Esophagus muscularis mucosa (tissue), 4 donors: ENCODE measurements at regions not wholly inside any gene's neighbourhood (a gene's known extent, or its start where the extent isn't known, plus 50 kb on each side); places are given as distances from the start of the nearest gene placed in this dataset.

Source experiments
- DNase-seq: peaks from one replicate; pipeline ENCODE4 v3.0.0-alpha.2; 2017; ENCODE audit errors: extremely low spot score
- H3K27ac ChIP-seq, 4 donors: fragments of 200-600 bp; sonication (generic); replicated peaks in 1 of 4; 1 replicate in 3 of 4; 2 replicates in 1 of 4; pipeline ENCODE4 v1.5.1; 2016 to 2019; ENCODE audit warnings: mild to moderate bottlenecking in 1 of 4
- H3K27me3 ChIP-seq, 4 donors: fragments of 200-600 bp; sonication (generic); one replicate each; pipeline versions ENCODE4 v1.5.1 to v1.6.0; 2016 to 2019
- H3K36me3 ChIP-seq, 4 donors: fragments of 200-600 bp; sonication (generic); one replicate each; pipeline ENCODE4 v1.5.1; 2016 to 2019
- H3K4me1 ChIP-seq, 4 donors: fragments of 200-600 bp; sonication (generic); one replicate each; pipeline ENCODE4 v1.5.1; 2016 to 2019
- H3K4me3 ChIP-seq, 4 donors: fragments of 200-600 bp; sonication (generic); 1 replicate in 2 of 4; 2 replicates in 2 of 4; pipeline ENCODE4 v1.5.1; 2016 to 2019; ENCODE audit warnings: mild to moderate bottlenecking in 4 of 4, moderate library complexity in 1 of 4
- H3K9me3 ChIP-seq, 4 donors: fragments of 200-600 bp; sonication (generic); 1 replicate in 3 of 4; 2 replicates in 1 of 4; pipeline ENCODE4 v1.5.1; 2016 to 2019
- EP300 ChIP-seq: sonication (generic); formaldehyde crosslinking; IDR thresholded peaks from one replicate; pipeline ENCODE4 v1.6.1; 2017; ENCODE audit warnings: antibody characterized with exemption
- POLR2A ChIP-seq: fragments of 450-650 bp; IDR thresholded peaks from one replicate; pipeline ENCODE4 v1.6.1; 2017; ENCODE audit warnings: antibody characterized with exemption, moderate library complexity, mild to moderate bottlenecking, low read depth
- POLR2AphosphoS5 ChIP-seq, 2 donors: sonication (generic); formaldehyde crosslinking; IDR thresholded peaks; one replicate each; pipeline ENCODE4 v1.6.1; 2017; ENCODE audit warnings: antibody characterized with exemption in 2 of 2
- WGBS: methylation state at CpG from one replicate; pipeline ENCODE4 v1.1.5; 2018; 5-methylcytosine and 5-hydroxymethylcytosine counted together
- intact Hi-C: fragments of 100-400 bp; cut with DNase I; formaldehyde crosslinking; loops from one replicate; pipeline ENCODE4 v1.15.1; 2023
- TF ChIP-seq, protein P1 (sequence below), 3 experiments: fragments of 200-600 bp in 2 of 3; fragments of 450-650 bp in 1 of 3; sonication (generic) in 2 of 3; IDR thresholded peaks; one replicate each; pipeline ENCODE4 v1.5.1; 2017 to 2019; ENCODE audit warnings: antibody characterized with exemption in 3 of 3, mild to moderate bottlenecking in 2 of 3, moderate library complexity in 1 of 3

DNA sequence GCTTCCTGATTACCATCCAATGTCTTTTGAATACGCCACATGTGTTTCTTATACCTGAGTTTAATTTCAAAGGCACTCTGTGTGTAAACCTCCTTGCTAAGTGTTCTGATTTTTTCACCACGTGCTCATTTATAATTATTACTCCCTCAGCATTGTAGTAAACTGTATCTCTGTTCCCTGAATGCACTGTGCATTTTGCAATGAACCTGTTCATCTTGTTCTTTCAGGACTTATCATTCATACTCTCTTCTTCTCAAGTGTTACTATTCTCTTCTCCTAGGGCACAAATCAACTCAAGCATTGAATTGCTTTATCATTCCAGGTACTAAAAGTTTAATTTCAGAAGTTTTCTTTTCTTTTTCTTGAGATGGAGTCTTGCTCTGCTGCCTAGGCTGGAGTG lies 383.4 kb upstream of the TRIB2 start:
- Histone ChIP-seq H3K27ac (no peak overlapping the region), H3K36me3 (no peaks in the 10 kb centered on the region), H3K9me3 (no peaks in the 10 kb centered on the region), H3K27me3 (no peaks in the 10 kb centered on the region), H3K4me3 (no peak overlapping the region), H3K4me1 (no peaks in the 10 kb centered on the region)
- 80% methylated on average over 2 of the region's 2 CpGs for WGBS
- no peak for DNase-seq
- TF ChIP-seq EP300 (no peak), POLR2AphosphoS5 (IDR thresholded peaks at IDR 0.05) (no peak), POLR2A (no peak)
- TF ChIP-seq, protein P1, sequence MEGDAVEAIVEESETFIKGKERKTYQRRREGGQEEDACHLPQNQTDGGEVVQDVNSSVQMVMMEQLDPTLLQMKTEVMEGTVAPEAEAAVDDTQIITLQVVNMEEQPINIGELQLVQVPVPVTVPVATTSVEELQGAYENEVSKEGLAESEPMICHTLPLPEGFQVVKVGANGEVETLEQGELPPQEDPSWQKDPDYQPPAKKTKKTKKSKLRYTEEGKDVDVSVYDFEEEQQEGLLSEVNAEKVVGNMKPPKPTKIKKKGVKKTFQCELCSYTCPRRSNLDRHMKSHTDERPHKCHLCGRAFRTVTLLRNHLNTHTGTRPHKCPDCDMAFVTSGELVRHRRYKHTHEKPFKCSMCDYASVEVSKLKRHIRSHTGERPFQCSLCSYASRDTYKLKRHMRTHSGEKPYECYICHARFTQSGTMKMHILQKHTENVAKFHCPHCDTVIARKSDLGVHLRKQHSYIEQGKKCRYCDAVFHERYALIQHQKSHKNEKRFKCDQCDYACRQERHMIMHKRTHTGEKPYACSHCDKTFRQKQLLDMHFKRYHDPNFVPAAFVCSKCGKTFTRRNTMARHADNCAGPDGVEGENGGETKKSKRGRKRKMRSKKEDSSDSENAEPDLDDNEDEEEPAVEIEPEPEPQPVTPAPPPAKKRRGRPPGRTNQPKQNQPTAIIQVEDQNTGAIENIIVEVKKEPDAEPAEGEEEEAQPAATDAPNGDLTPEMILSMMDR (IDR thresholded peaks at IDR 0.05): no peak
- intact Hi-C loops: no loop called here

DNA sequence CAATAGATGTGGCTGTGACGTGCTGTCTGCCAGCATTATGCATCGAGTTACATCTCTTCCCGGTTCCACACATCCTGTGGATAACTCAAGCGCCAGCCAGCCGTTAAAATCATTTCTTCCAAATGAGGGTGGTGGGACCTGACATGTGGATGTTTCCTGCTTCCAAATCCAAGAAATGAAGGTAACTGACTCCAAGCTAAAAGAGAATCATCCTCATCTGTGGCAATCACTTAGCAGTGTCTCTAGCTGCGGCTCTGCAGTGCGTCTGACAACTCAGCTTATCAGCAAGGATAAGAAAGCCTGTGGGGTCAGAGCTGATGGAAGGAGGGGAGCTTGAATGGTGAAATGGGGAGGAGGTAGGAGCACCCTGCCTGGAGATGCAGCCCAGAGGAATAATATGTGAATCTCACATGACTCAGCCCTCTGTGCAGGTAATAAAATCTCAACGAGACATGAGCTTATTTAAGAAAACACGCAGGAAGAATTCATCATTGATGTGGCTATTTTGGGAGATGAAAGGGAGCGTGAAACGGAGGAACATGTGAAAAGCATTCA lies 382.2 kb upstream of the TRIB2 start:
- H3K27ac ChIP-seq: no peak overlapping the region
- H3K9me3 ChIP-seq: no peaks in the 10 kb centered on the region
- no peak overlapping the region for H3K4me3 ChIP-seq
- H3K4me1 ChIP-seq: no peaks in the 10 kb centered on the region
- intact Hi-C loops: no loop called here
- no peaks in the 10 kb centered on the region for H3K27me3 ChIP-seq
- TF ChIP-seq, protein P1 (IDR thresholded peaks at IDR 0.05): no peak
- TF ChIP-seq POLR2A (no peak), POLR2AphosphoS5 (IDR thresholded peaks at IDR 0.05) (no peak), EP300 (no peak)
- H3K36me3 ChIP-seq: no peaks in the 10 kb centered on the region
- WGBS: 62% methylated on average over 11 of the region's 11 CpGs
- DNase-seq: no peak

DNA sequence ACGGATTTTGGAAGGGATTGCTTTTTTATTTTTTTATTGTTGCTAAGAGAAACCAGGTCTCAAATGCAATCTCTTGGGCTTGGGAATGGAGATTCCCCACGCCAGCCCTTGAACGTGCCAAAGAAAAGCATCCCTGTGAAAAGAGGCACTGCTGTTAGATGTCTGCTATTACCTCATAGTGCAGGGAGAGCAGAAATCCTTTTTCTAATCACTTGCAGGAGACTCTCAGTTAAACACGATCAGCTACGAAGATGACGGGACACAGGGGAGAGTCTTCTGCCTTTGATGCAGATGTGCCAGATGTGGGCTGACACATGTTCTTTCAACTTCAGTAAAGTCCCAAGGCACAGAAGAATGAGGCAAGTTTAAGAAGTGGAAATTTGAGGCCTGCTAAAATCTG lies 381.6 kb upstream of the TRIB2 start:
- H3K36me3 ChIP-seq: no peaks in the 10 kb centered on the region
- TF ChIP-seq EP300: no peak
- TF ChIP-seq, protein P1 (IDR thresholded peaks at IDR 0.05): no peak
- no peak for TF ChIP-seq POLR2AphosphoS5 (IDR thresholded peaks at IDR 0.05)
- no peak for TF ChIP-seq POLR2A
- no peak for DNase-seq
- H3K4me3 ChIP-seq: no peak overlapping the region
- H3K4me1 ChIP-seq: no peaks in the 10 kb centered on the region
- no peaks in the 10 kb centered on the region for H3K9me3 ChIP-seq
- intact Hi-C loops: no loop called here
- 60% methylated on average over 6 of the region's 6 CpGs for WGBS
- H3K27me3 ChIP-seq: no peaks in the 10 kb centered on the region
- no peak overlapping the region for H3K27ac ChIP-seq

DNA sequence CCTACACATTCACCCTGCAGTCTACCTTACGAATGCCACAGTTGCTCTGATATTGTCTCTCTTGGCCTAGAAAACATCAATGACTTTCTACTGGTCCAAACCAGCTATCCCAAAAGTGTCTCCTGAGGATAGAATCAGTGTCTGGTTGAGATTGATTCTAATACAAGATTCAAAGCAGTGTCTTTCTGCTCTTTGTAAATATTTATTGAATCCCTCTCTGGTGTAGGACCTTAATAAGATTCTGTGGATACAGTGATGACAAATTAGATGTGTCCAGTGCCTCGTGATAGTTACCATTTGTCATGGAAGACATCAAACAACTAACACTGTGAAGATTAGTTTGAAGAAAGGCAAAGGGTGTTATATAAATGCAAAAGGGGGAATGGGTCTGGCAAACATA lies 380.7 kb upstream of the TRIB2 start:
- no peaks in the 10 kb centered on the region for H3K9me3 ChIP-seq
- 72% methylated on average over 2 of the region's 2 CpGs for WGBS
- H3K36me3 ChIP-seq: no peaks in the 10 kb centered on the region
- no peaks in the 10 kb centered on the region for H3K4me1 ChIP-seq
- H3K27ac ChIP-seq: no peak overlapping the region
- H3K4me3 ChIP-seq: no peak overlapping the region
- no peaks in the 10 kb centered on the region for H3K27me3 ChIP-seq
- TF ChIP-seq POLR2A (no peak), EP300 (no peak), POLR2AphosphoS5 (IDR thresholded peaks at IDR 0.05) (no peak)
- TF ChIP-seq, protein P1 (IDR thresholded peaks at IDR 0.05): no peak
- intact Hi-C loops: no loop called here
- no peak for DNase-seq
